ENCODE measurements at regions not wholly inside any gene's neighbourhood (a gene's known extent, or its start where the extent isn't known, plus 50 kb on each side); places are given as distances from the start of the nearest gene placed in this dataset.

- no peaks in the 10 kb centered on the region for H4K20me1 ChIP-seq (ENCODE audit: control insufficient read depth, insufficient read depth, insufficient read length)
- H2AFZ ChIP-seq (ENCODE audit: low read length) = no peak overlapping the region
- H3K4ac ChIP-seq (ENCODE audit: low read depth, low read length) = no peak overlapping the region
- no peak for DNase-seq
- no peak overlapping the region for H4K8ac ChIP-seq (replicated peaks; ENCODE audit: insufficient read length, low read depth, low read length)
- no peak overlapping the region for H2AK5ac ChIP-seq (ENCODE audit: insufficient read length, low read length)
- no peak overlapping the region for H2BK120ac ChIP-seq (ENCODE audit: low read depth, low read length, poor library complexity, severe bottlenecking)
- no peak overlapping the region for H3K56ac ChIP-seq (ENCODE audit: insufficient read length, low read depth, low read length)
- WGBS (ENCODE audit: extremely low coverage, insufficient read length, low lambda C conversion rate) = no CpG with 5 or more reads among the region's 6 CpGs
- no peak for TF ChIP-seq CTCF (conservative IDR thresholded peaks at IDR 0.05)
- no peaks in the 10 kb centered on the region for H3K23me2 ChIP-seq (ENCODE audit: insufficient read length, low read depth, low read length, poor library complexity, severe bottlenecking)
- no peaks in the 10 kb centered on the region for H3K27me3 ChIP-seq (ENCODE audit: insufficient read depth, low read length)
- peaks cover 2 to 3% of the 10 kb centered on the region in 2 experiments for H3K4me1 Mint-ChIP-seq
- no peaks in the 10 kb centered on the region for H3K9me3 ChIP-seq (ENCODE audit: control insufficient read depth, low read depth, low read length)
- H3T11ph ChIP-seq (ENCODE audit: low read length) = no peak overlapping the region
- no peak overlapping the region for H3K18ac ChIP-seq (ENCODE audit: insufficient read length, low read depth, low read length)
- H3K79me2 ChIP-seq (ENCODE audit: insufficient read depth, low read length) = no peaks in the 10 kb centered on the region
- no peak overlapping the region for H2BK15ac ChIP-seq (ENCODE audit: low read depth, low read length)
- no peak overlapping the region for H3K14ac ChIP-seq (ENCODE audit: insufficient read depth, low read length)
- H4K5ac ChIP-seq (ENCODE audit: insufficient read length, low read depth, low read length) = no peak overlapping the region
- no peaks in the 10 kb centered on the region for H3K4me1 ChIP-seq (ENCODE audit: insufficient read depth, low read length)
- H4K91ac ChIP-seq (ENCODE audit: insufficient read length, low read depth, low read length) = no peak overlapping the region
- H3K27ac ChIP-seq (ENCODE audit: insufficient read length, low read depth, low read length) = no peak overlapping the region
- H3K79me1 ChIP-seq (ENCODE audit: insufficient read depth, low read depth, low read length, poor library complexity, severe bottlenecking) = no peaks in the 10 kb centered on the region
- no peak overlapping the region for H3K27ac Mint-ChIP-seq
- H3K27me3 Mint-ChIP-seq (ENCODE audit: low read depth) = no peaks in the 10 kb centered on the region; the same call in none of the 2 replicates
- H3K4me3 Mint-ChIP-seq = no peak overlapping the region
- H3K36me3 Mint-ChIP-seq (ENCODE audit: insufficient read depth in 1 of 3, low read depth in 3 of 3) = peaks cover 0 to 4% (median 4%) of the 10 kb centered on the region in 3 experiments; a peak in 1 of 7 replicates
- H3K23ac ChIP-seq (ENCODE audit: insufficient read length, low read depth, low read length) = no peak overlapping the region
- H2BK20ac ChIP-seq (ENCODE audit: low read depth, low read length, poor library complexity, severe bottlenecking) = no peak overlapping the region
- no peak overlapping the region for H3K4me2 ChIP-seq (ENCODE audit: insufficient read depth, insufficient read length, low read length)
- H2BK12ac ChIP-seq (ENCODE audit: insufficient read length, low read depth, low read length) = no peak overlapping the region
- no peak overlapping the region for H3K9ac ChIP-seq (ENCODE audit: extremely low read depth, insufficient read length, low read length)
- H2BK5ac ChIP-seq (ENCODE audit: insufficient read length, low read length) = no peak overlapping the region
- H3K9me3 Mint-ChIP-seq = peaks cover 0 to 2% of the 10 kb centered on the region in 2 experiments; a peak in 1 of 5 replicates
Measured at GRCh38 chr12:126390969-126391566, 1325.8 kb downstream of the AACS start.

Measured in H9 (cell line).